T-helper 22 cell (primary cell): ENCODE measurements at regions not wholly inside any gene's neighbourhood (a gene's known extent, or its start where the extent isn't known, plus 50 kb on each side); places are given as distances from the start of the nearest gene placed in this dataset.
"Not testable (repeated sequence)": the region's sequence is repeated elsewhere in the genome, so short reads cannot be mapped to it uniquely, and the experiment has no call there.

ENCODE experiments used
- DNase-seq: peaks from one replicate; pipeline ENCODE4 v3.0.0-alpha.2; 2020; ENCODE audit warnings: low read depth

DNA sequence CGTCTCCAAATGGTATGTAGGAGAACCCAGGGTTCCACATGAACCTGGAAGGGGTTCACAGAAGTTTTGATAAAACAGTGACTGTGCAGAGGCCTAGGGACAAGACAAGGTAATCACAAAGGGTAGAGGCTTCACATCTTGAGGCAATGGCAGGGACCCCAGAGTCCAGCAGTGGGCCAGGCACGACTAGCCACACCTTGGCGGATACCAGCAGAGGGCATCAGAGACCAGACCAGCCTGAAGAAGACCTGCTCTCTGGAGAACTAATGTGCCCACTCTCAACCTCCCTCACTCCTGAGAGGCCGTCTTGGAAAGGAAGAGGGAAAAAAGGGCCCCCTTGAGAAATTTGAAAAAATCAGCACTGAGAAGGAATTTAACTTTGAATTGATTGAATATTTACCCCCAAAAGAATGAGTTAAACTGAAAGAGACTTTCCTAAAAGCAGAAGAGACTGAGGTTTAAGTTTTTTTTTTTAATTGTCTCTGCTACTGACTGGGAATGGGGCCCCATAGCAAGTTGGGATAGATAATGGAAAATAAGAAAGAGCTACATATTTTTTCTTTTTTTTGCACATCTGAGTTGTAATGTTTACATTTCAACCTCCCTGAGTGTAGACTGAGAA lies 243.8 kb upstream of the JADE1 start:
- no peak for DNase-seq

DNA sequence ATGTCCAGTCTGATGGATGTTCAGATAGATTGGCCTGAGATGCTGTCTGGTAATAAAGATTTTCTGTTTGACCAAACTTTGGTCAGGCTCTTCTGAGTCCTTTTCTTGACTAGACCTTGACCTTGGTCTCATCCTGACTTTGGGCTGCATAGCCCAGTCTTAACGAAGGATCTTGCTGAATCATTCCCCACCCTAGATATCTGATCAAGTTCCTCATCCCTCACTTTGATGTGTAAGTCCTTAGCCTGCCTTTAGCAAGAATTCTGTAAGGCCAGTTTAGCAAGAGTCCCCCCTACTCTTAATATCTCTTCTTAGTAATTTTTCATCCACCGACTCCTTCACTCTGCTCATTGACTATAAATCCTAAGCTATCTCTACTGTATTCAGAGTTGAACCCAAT lies 244.4 kb upstream of the JADE1 start:
- no peak for DNase-seq

DNA sequence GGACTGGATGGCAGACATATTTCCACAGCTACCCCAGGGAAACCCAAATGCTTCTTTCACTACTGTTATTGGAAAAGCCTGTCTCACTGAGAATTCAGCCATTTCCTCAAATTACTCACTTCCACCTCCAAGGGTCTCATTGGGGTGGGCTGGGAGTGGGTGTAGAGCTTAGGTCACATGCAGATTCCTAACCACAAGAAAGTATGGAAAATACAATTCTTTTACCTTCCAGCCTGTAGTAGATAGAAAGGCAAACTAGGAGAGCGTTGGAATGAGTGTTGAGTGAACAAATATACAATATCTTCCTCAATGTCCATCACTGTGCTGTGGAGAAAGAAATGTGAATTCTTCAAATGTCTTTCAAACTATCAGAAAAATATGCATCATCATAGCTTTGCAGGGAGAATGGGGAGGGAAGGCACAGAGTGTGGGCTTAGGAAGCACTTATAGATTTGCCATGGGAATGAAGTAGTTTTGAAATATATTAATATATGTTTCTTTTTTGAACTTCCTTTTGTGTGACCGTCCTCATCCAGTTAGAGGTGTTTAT lies 245.3 kb upstream of the JADE1 start:
- no peak for DNase-seq

DNA sequence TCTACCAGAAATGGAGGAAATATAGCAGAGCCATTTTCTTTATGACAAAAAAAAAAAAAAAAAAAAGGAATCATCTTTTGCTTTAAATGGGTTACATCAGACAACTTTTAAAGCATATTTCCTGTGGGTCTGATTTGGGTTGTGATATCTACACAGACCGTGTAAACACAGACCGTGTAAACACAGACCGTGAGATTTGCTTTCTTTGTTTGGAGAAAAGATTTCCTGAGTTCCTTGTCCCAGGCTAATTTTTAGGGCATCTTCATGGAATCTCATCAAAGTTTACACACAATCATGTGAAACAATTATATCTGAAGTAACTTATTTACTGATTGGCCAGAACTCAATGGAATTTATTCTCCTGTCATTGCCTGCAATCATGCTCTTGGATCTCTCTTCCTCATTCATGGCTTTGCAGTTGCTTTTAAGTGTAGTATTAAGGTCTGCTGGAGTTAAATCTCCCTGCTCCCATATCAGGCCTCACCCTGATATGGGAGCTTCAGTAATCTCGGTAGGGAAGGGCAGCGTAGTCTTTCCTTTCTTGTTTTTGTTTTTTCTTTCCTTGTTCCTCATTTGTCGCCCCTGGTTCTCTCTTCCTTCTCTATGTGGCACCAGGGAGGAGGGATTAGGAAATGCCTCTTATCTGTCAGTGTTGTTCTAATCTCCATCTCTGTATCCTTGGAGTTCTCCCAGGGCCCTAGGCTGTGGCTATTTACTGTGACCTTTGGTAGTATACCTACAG lies 248.6 kb upstream of the JADE1 start:
- DNase-seq: no peak

DNA sequence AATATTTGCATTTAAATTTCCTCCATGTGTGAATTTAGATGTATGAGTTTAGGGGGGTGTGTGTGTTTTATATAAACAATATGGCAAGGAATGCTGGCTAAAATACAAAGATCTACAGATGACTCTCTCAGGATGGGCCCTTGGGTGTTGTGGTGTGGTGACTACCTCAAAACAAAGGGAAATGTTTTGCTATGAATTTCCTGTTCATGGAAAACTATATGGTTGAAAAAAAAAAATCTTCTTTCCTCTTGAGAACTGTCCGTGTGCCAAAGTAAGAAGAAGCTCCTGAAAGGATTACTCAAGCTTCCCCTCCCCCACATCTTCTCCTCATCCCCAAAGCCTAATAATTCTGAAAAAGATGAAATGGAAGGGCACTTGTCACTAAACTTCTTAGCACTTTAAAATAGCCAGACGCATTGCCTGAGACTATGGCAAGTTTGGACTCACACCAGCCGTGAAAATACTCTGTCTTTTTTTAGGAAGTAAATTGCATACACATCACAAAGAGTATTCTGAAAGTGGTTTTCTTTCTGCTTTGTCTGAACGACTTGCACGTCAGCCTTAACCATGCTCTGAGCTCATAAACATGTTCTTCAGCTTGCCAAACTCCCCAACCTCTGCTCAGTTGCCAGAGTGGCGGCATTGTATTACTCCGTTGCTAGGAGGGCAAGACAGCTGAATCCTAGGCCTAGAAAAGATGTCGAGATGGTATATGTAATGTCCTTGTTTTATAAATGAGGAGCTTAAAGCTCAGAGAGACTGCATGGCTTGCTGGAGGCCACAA lies 250.4 kb upstream of the JADE1 start:
- no peak for DNase-seq

DNA sequence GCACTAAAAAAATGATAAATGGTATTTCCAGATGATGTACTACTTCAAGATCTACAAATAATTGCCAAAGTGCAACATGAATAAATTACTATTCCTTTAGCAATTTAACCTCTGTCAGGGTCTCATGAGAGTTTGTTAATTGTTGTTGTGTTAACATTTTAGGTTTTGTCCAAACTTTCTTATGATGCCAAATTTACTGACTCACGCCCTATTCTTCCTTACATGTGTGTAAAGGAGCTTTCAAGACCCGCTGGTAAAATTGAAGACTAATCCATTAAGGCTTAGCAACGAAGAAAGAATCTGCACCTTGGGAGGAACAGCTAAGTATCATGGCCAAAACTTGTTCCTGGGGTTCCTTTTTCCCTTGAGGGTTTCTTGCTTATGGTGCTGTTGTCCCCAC lies 252.7 kb upstream of the JADE1 start:
- DNase-seq: no peak

DNA sequence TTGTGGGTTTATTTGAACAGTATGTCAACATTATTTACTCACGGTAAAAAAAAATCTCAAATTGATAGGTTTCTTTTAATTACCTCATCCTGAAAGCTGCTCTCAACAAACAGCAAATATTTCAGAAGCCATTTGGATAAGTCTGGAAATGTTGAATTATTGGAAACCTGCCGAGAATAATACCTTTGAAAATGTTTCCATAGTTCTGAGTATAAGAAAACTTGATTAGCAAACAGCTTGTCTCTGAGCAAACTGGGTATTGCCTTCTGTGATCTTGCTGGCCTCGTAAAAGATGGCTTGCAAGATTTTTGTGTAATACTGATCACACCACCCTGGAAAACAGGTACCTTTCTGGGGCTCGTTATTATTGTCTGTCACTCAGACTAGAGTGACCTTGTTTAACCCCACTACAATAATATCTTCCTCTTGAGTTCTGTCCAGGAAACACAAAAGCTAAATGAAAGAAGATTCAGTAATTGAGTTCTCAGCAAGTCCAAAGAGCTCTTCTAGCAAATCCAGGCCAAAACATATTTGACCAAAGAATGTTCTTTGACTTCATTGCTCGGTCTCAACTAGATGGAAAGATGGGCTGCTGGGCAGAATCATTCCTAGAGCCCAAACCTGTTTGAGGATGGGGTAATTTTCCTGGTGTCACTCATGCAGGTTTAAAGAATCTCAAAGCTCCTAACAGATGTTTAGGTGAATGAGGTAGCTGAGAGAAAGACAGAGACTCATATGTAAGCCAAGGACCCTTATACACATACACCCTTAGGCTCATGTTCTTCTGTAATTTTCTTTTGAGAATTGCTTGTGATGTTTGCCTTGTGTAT lies 255.6 kb upstream of the JADE1 start:
- DNase-seq: no peak

DNA sequence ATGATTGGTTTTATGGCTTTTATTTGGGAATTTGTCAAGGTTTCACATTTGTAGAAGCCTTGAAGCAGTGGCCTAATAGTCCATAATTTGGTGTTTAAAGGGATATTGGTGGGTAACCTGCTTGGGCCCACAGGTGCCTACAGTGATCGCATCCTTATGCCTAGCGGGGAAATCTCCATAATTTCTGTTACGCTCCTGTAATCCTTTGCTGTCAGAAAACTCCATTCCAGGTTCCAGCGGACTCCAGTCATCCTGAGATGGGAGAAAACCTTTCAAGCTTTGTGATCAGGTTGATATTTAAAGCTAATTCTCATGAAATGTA lies 257.0 kb upstream of the JADE1 start:
- DNase-seq: no peak

DNA sequence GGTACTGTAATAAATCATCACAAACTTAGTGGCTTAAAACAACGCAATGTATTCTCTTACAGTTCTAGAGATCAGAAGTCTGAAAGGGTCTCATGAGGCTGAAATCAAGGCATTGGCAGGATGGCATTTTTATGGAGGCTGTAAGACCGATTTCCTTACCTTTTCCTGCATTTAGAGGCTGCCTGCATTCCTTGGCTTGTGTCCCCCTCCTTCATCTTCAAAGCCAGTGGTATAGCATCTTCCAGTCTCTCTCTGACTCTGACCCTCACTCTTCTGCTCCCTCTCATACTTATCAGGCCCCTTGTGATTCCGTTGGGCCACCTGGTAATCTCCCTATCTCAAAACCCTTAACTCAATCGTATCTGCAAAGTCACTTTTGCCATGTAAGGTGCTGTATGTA lies 258.2 kb upstream of the JADE1 start:
- DNase-seq: no peak

DNA sequence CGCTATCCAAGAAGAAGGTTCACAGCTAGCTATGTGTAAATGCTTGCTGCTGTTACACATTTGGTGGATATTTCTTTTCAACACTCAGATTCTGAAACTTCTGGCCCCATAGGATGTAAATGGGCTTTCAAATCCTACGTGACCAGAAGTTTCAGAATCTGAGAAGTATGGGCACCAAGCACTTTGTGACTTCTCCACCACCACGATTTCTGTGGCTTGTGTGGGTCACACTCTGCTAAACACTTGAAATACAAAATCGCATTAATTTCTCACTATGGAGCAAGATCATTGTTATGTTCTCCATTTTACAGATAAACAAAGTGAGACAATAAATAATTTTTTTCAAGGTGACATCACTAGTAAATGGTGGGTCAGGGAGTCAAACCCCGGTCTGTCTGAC lies 259.4 kb upstream of the JADE1 start:
- no peak for DNase-seq

DNA sequence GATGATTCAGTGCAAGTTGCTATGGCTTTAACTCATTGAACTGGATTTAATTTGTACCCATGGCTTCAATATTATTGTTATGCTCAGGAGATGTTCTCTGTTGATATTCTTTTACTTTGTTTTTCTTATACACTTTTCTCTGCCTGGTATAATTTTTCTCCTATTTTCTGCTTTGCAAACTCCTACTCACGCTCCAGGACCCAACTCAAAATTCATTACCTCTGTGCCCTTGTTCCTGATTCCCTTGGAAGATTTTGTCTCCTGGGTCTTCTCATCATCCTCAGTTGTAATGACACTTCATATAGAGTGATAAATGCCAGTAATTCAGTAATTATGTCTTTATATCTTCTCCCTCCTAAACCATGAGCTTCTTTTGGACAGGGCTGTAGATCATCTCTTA lies 259.9 kb upstream of the JADE1 start:
- DNase-seq: no peak

DNA sequence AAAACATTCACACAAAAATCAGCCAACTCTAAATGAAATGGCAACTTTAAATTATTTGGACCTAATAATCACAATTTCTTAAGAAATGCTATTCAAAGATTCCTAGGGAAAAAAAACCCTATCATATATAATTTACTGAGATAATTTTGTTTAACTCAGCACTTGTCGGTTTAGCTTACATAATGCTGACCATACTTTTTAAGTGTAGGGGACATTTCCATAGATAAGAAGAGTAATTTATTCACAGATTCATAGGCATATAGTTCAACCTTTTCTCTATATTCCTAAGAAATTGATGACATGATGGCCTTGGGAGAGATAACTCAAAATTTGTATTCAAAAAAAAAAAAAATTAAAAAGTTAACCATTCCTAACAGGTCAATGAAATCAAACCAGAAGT lies 260.8 kb upstream of the PGRMC2 start:
- no peak for DNase-seq

DNA sequence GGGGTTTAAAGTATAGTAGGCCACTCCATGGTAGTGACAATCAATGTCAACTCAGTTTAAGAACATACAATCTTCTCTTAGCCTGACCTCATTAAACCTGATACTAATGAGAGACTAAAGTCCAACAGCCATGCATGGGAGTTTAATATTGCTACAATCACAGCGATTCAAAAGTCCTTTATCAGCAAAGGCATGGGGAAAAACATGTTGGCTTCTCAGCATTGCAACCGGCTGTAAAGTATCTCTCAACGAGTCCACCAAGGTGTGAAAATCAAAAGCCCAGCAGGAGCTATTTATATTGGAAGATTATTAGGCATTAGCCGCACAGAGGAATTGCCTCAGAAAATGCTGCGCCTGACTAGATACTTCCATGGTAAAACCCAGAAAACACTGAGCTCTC lies 256.7 kb upstream of the PGRMC2 start:
- no peak for DNase-seq

DNA sequence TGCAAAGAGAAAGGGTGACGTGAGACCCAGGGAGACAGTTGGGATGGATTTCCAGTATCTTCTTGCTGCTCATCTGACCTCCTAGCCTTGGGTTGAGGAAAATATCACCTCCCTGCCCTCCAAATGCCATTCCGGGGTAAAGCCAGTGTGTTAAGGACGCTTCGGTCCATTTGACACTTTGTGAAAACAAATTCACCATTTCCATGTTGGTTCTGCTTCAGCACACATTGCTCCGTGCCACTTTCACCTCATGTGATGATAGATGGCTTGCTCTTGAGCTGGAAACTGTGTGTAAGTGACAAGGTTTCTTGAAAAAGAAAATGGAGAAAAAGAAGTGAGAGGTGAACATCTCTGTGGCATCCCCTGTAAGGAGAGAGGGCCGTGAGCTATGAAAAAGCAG lies 256.1 kb upstream of the PGRMC2 start:
- no peak for DNase-seq

DNA sequence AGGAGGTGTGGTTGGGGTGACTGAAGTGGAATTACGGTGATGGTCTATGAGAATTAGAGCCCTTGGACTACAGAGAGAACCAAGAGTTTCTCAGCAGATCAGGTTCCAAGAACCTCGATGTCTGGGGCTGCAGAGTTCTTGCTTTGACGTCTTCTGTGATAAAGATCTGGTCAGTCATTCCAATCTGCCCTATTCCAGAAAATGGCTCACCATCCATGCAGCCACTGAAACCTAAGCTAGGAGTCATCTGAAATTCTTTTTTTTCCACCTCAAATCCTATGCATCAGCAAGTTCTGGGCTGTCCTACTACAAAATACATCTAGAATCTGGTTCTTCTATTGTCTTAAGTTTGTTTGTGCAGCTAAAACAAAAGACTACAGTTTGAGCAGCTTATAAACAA lies 254.4 kb upstream of the PGRMC2 start:
- DNase-seq: no peak

DNA sequence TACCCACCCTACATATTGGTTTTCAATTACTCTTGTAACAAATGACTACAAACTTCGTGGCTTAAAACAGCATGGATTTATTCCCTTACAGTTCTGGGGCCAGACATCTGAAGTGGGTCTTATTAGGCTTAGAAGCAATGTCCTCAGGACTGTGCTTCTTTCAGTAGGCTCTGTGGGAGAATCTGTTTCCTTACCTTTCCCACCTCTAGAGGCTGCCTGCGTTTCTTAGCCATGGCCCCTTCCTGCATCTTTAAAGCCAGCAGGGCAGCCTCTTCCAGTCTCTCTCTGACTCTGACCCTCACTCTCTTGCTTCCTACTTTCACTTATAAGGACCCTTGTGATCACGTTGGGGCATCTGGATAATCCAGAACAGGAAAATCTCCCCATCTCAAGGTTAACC lies 252.5 kb upstream of the PGRMC2 start:
- DNase-seq: no peak

DNA sequence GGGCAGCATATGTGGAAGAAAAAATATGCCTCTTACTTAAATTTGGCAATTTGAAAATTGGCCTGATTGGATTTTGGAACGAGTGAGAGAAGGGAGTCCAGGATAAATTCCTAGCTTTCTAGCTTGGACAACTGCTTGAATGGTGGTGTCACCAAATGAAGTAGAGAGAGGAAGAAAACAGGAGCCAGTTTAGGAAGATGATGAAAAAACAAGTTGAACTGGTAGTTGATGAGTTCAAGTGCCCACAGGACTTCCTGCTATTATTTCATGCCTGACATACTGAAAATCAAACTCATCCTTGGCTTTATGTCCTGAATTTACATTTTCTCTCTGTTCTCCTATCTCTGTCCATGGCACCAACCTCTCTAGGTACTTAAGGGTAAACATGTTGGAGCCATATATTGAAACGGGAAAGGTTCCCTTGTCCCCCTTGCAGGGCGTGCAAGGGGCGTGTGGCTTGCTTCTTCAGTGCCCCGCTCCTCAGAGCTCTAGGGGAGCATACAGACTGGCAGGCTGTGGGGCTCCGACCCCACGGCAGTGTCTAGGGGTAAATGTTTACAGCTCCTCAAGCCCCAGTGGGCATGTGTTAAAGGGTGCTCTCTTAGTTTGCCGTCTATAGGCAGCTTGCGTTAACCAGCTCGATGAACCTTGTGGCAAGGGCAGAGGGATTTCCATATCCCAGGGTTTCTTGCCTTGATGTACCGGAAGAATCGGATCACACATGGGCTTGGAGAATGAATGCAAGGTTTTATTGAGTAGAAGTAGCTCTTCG lies 250.7 kb upstream of the PGRMC2 start:
- no peak for DNase-seq

DNA sequence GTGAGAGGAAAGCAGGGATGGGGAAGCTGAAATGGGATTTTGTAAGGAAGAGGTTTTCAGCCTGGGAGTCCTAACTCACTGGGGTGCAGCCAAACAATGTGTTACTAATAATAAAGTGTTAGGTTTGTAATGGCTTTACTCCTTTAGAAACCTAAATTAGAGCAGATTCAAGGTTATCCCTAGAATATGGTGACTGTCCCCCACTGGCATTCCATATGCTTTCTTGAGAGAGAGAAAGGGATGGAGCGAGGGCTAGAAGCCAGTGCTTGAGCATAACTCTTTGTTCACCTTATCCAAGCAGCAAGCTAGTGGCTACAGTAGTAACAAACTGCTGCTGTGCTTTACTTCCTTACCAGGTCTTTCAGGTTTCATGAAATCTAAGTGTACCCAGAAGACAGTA lies 249.1 kb upstream of the PGRMC2 start:
- DNase-seq: no peak

DNA sequence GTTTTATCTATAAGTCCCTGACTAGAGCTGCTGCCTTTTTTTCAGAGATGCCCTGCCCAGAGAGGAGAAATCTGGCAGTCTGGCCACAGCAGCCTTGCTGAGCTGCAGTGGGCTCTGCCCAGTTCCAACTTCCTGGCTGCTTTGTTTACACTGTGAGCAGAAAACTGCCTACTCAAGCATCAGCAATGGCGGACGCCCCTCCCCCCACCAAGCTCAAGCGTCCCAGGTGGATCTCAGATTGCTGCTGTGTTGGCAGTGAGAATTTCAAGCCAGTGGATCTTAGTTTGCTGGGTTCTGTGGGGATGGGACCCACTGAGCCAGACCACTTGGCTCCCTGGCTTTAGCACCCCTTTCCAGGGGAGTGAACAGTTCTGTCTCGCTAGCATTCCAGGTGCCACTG lies 247.9 kb upstream of the PGRMC2 start:
- DNase-seq: not testable (repeated sequence)

DNA sequence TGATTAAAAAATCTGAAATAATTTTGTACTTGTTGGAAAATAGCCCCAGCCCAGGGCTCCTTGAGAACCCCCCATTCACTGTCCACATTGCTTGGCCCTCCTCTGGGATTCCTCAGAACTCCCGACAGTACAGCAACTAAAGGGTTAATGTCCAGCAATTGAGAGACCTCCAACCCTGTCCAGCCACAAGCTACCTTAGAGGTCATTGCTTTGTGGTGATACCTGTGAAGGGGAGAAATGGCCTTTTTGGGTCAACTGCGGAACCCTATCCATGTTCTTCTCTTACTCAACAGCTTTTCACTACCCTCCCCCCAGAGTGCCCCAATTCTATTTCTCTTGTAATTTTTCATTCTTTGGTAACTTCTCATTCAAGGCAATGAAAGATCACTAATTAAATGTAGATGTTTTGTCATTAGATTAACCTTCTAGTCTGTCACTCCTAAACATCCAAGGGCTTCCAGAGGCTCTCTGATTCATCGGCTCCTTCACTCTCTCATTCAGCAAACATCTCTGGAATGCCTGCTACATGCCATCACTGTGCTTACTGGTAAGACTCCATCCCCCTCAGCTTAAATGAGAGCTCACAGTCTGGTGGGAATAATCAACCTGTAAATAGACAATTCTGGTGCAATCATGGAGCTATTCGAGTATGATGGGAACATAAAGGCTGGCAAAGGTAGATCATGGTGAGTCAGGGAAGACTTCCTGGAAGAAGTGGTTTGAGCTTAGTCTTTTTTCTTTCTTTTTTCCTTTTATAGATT lies 241.4 kb upstream of the PGRMC2 start:
- DNase-seq: no peak
